ENCODE measurements at regions not wholly inside any gene's neighbourhood (a gene's known extent, or its start where the extent isn't known, plus 50 kb on each side); places are given as distances from the start of the nearest gene placed in this dataset.
"Not testable (repeated sequence)": the region's sequence is repeated elsewhere in the genome, so short reads cannot be mapped to it uniquely, and the experiment has no call there.

- H3K4me1 Mint-ChIP-seq (ENCODE audit: low read depth), result no peaks in the 10 kb centered on the region
- H3K27me3 Mint-ChIP-seq (ENCODE audit: insufficient read depth), result peaks cover 5% of the 10 kb centered on the region
- TF ChIP-seq, protein P1, sequence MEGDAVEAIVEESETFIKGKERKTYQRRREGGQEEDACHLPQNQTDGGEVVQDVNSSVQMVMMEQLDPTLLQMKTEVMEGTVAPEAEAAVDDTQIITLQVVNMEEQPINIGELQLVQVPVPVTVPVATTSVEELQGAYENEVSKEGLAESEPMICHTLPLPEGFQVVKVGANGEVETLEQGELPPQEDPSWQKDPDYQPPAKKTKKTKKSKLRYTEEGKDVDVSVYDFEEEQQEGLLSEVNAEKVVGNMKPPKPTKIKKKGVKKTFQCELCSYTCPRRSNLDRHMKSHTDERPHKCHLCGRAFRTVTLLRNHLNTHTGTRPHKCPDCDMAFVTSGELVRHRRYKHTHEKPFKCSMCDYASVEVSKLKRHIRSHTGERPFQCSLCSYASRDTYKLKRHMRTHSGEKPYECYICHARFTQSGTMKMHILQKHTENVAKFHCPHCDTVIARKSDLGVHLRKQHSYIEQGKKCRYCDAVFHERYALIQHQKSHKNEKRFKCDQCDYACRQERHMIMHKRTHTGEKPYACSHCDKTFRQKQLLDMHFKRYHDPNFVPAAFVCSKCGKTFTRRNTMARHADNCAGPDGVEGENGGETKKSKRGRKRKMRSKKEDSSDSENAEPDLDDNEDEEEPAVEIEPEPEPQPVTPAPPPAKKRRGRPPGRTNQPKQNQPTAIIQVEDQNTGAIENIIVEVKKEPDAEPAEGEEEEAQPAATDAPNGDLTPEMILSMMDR (IDR thresholded peaks at IDR 0.05), result no peak
- no peaks in the 10 kb centered on the region for H3K36me3 Mint-ChIP-seq (ENCODE audit: low read depth)
- no peak overlapping the region for H3K27ac Mint-ChIP-seq
- no peak overlapping the region for H3K4me3 Mint-ChIP-seq
- DNase-seq, result no peak
- H3K9me3 Mint-ChIP-seq, result no peaks in the 10 kb centered on the region
Observed at GRCh38 chr1:157252473-157252872, 114.3 kb upstream of the ETV3 start.

- H3K4me3 Mint-ChIP-seq, result no peak overlapping the region
- H3K4me1 Mint-ChIP-seq (ENCODE audit: low read depth), result no peaks in the 10 kb centered on the region
- TF ChIP-seq, protein P1 (IDR thresholded peaks at IDR 0.05), result no peak
- no peak for DNase-seq
- no peaks in the 10 kb centered on the region for H3K9me3 Mint-ChIP-seq
- H3K27ac Mint-ChIP-seq, result no peak overlapping the region
- H3K27me3 Mint-ChIP-seq (ENCODE audit: insufficient read depth), result peaks cover 2% of the 10 kb centered on the region
- no peaks in the 10 kb centered on the region for H3K36me3 Mint-ChIP-seq (ENCODE audit: low read depth)
Observed at GRCh38 chr1:157249739-157250138, 111.5 kb upstream of the ETV3 start.

DNA sequence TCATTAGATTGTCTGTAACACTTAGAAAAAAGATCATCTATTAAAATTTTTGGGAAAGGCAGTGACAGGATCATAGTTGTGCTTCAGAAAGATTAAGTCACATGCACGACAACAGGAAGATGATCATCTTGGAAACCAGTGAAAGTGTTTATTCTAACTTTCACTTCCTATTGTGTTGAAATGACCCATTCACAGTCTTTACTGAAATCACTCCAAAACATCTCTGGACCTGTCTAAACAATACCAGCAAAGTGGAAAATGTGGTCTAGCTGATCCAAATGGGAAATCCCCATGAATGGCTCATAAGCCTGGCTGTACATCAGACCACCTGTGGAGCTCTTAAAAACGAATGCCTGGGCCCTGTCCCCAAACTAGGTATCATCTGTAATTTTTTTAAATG is 111.1 kb upstream of the ETV3 start:
- Mint-ChIP-seq H3K27ac (no peak overlapping the region), H3K9me3 (no peaks in the 10 kb centered on the region), H3K36me3 (ENCODE audit: low read depth) (no peaks in the 10 kb centered on the region), H3K27me3 (ENCODE audit: insufficient read depth) (peaks cover 2% of the 10 kb centered on the region), H3K4me3 (no peak overlapping the region), H3K4me1 (ENCODE audit: low read depth) (no peaks in the 10 kb centered on the region)
- TF ChIP-seq, protein P1 (IDR thresholded peaks at IDR 0.05), result no peak
- DNase-seq, result no peak

DNA sequence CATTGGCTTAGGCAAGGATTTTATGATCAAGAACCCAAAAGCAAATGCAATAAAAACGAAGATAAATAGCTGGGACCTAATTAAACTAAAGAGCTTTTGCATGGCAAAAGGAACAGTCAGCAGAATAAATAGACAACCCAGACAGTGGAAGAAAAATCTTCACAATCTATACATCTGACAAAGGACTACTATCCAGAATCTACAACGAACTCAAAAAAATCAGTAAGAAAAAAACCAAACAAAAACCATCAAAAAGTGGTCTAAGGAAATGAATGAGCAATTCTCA is 109.5 kb upstream of the ETV3 start:
- not testable (repeated sequence) for H3K36me3 Mint-ChIP-seq (ENCODE audit: low read depth); H3K27me3 Mint-ChIP-seq (ENCODE audit: insufficient read depth); H3K4me3 Mint-ChIP-seq; H3K9me3 Mint-ChIP-seq; H3K27ac Mint-ChIP-seq; DNase-seq; H3K4me1 Mint-ChIP-seq (ENCODE audit: low read depth)

- TF ChIP-seq, protein P1 (IDR thresholded peaks at IDR 0.05), result no peak
- Mint-ChIP-seq H3K27ac (no peak overlapping the region), H3K4me1 (ENCODE audit: low read depth) (no peaks in the 10 kb centered on the region), H3K9me3 (no peaks in the 10 kb centered on the region), H3K4me3 (no peak overlapping the region), H3K36me3 (ENCODE audit: low read depth) (no peaks in the 10 kb centered on the region), H3K27me3 (ENCODE audit: insufficient read depth) (no peaks in the 10 kb centered on the region; the same call in 1 of the 2 replicates)
- no peak for DNase-seq
Observed at GRCh38 chr1:157247005-157247763, 109.0 kb upstream of the ETV3 start.

- DNase-seq, result no peak
- H3K27me3 Mint-ChIP-seq (ENCODE audit: insufficient read depth), result no peaks in the 10 kb centered on the region; the same call in 1 of the 2 replicates
- no peaks in the 10 kb centered on the region for H3K9me3 Mint-ChIP-seq
- H3K27ac Mint-ChIP-seq, result no peak overlapping the region
- H3K4me1 Mint-ChIP-seq (ENCODE audit: low read depth), result no peaks in the 10 kb centered on the region
- TF ChIP-seq, protein P1 (IDR thresholded peaks at IDR 0.05), result no peak
- no peak overlapping the region for H3K4me3 Mint-ChIP-seq
- H3K36me3 Mint-ChIP-seq (ENCODE audit: low read depth), result no peaks in the 10 kb centered on the region
Observed at GRCh38 chr1:157245823-157246222, 107.6 kb upstream of the ETV3 start.

Measured in HFFc6 (cell line).